NB4 (cell line): ENCODE measurements at regions not wholly inside any gene's neighbourhood (a gene's known extent, or its start where the extent isn't known, plus 50 kb on each side); places are given as distances from the start of the nearest gene placed in this dataset.

Source experiments
- DNase-seq: peaks from one replicate; pipeline ENCODE4 v3.0.0; 2010; ENCODE audit warnings: low read depth
- H3K4me3 ChIP-seq: one replicate; pipeline ENCODE4 v1.5.1; 2011; ENCODE audit warnings: mild to moderate bottlenecking, low read depth, low read length, moderate library complexity
- CTCF ChIP-seq: IDR thresholded peaks from one replicate; pipeline ENCODE4 v1.5.1; 2012; ENCODE audit warnings: low read depth, low read length
- MYC ChIP-seq: IDR thresholded peaks from 2 replicates; pipeline ENCODE4 v1.6.1; 2011; ENCODE audit warnings: low read depth, low read length
- POLR2A ChIP-seq: IDR thresholded peaks from 2 replicates; pipeline ENCODE4 v1.6.1; 2011; ENCODE audit warnings: mild to moderate bottlenecking; ENCODE audit not compliant: insufficient read length; ENCODE audit errors: extremely low read depth
- TF ChIP-seq, protein P1 (sequence below): IDR thresholded peaks from 2 replicates; pipeline ENCODE4 v1.6.1; 2011; ENCODE audit warnings: low read depth, low read length

DNA sequence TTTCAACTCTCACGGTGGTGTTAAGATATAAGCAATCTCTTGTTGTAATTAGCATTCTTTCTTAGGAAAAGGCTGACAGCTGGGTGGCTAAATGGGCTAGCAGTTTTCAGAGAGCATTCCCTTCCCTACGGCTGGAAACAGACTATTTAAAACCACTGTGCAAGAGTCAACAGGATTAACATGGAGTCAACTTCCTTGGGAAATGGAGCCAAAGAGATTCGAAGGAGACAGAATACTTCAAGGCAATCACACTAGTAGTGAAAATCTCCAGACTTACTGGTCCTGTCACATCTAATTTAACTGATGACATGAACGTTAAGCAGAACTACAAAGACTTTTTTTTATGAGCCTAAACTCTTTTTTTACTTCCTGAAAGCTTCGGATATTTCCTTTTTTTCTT is 453.3 kb upstream of the ITGA1 start:
- TF ChIP-seq POLR2A (no peak), MYC (no peak), CTCF (no peak)
- TF ChIP-seq, protein P1, sequence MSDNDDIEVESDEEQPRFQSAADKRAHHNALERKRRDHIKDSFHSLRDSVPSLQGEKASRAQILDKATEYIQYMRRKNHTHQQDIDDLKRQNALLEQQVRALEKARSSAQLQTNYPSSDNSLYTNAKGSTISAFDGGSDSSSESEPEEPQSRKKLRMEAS: no peak
- H3K4me3 ChIP-seq: no peak overlapping the region
- no peak for DNase-seq

GRCh38 chr5:52339285-52339684 is 448.4 kb upstream of the ITGA1 start:
- TF ChIP-seq MYC: no peak
- TF ChIP-seq, protein P1: no peak
- TF ChIP-seq POLR2A: no peak
- no peak for TF ChIP-seq CTCF
- DNase-seq: no peak
- no peak overlapping the region for H3K4me3 ChIP-seq

DNA sequence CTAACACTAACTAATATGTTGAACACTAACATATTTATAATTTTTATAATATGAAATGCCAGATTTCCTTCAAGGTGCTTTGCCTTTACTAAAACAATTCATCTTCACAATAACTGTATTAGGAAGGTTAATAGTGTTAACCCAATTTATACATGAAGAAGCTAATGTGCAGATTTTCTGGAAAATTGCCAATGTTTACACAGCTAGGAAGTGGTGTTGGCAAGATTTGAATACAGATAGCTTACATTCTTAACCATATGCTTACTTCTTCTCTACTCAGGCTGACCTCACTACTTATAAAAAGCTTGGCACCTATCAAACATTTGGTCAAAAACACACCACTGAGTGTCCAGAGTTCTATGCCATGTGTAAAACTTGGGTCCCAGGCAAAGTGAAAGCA is 445.4 kb upstream of the ITGA1 start:
- H3K4me3 ChIP-seq: no peak overlapping the region
- TF ChIP-seq CTCF: no peak
- TF ChIP-seq POLR2A: no peak
- TF ChIP-seq, protein P1: no peak
- TF ChIP-seq MYC: no peak
- DNase-seq: no peak

GRCh38 chr5:52356311-52356918 is 431.3 kb upstream of the ITGA1 start:
- TF ChIP-seq MYC (no peak), CTCF (peak; percentile 28)

DNA sequence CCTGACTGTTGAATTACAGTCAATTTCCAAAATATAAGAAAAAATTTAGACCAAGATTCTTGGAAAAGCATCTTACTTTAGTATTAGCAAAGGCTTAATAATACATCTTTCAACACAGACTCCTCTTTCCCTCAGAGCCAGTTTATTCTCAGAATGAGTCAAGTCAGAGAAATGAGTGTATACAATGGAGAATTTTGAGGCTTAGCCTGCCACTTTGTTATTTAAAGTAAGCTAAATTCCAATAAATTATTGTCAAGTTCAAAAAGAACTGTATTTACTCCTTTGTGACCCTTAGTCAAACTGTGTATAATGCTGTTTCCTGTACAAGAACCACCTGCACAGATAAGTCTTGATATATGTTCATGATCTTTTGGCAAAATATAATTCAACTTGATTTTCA is 428.5 kb upstream of the ITGA1 start:
- DNase-seq: no peak
- TF ChIP-seq CTCF (no peak), POLR2A (no peak), MYC (no peak)
- TF ChIP-seq, protein P1: no peak
- no peak overlapping the region for H3K4me3 ChIP-seq

More at GRCh38 chr5:52356311-52356918, 431.3 kb upstream of the ITGA1 start:
- no peak overlapping the region for H3K4me3 ChIP-seq
- peak; percentile 19 for DNase-seq

DNA sequence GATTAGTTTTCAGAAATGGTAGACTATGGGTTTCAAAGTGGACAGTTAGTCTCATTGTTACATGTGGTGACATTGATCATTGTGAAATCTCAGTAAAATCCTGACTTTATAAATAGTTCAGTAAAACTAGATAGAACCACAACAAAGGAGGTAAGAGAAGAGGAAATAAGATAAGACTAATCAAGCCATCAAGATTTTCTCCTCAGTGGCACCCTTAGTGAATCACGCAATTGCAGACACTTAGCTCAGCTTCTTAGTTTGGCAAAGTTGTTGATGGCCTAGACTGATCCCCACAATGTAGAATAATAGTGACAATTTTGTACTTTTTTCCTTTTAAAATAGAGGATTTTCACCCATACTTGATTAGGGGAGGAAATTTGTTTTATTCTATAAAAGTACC is 426.7 kb upstream of the ITGA1 start:
- TF ChIP-seq, protein P1: no peak
- TF ChIP-seq POLR2A (no peak), CTCF (no peak), MYC (no peak)
- H3K4me3 ChIP-seq: no peak overlapping the region
- DNase-seq: no peak
